ENCODE measurements at regions not wholly inside any gene's neighbourhood (a gene's known extent, or its start where the extent isn't known, plus 50 kb on each side); places are given as distances from the start of the nearest gene placed in this dataset.
"Not testable (repeated sequence)": the region's sequence is repeated elsewhere in the genome, so short reads cannot be mapped to it uniquely, and the experiment has no call there.

- DNase-seq (ENCODE audit: extremely low spot score, insufficient read length, low read depth) (no peak), FAIRE-seq (no peak)
Observed at GRCh38 chr10:60627778-60628748, 150.2 kb upstream of the CDK1 start.

- DNase-seq (ENCODE audit: extremely low spot score, insufficient read length, low read depth) = no peak
- FAIRE-seq = no peak
Observed at GRCh38 chr10:60626037-60626436, 152.2 kb upstream of the CDK1 start.

GRCh38 chr10:60623627-60624026 is 154.7 kb upstream of the CDK1 start:
- no peak for FAIRE-seq
- DNase-seq (ENCODE audit: extremely low spot score, insufficient read length, low read depth) = no peak

GRCh38 chr10:60621018-60621417 is 157.3 kb upstream of the CDK1 start:
- no peak for FAIRE-seq
- DNase-seq (ENCODE audit: extremely low spot score, insufficient read length, low read depth) = no peak

DNA sequence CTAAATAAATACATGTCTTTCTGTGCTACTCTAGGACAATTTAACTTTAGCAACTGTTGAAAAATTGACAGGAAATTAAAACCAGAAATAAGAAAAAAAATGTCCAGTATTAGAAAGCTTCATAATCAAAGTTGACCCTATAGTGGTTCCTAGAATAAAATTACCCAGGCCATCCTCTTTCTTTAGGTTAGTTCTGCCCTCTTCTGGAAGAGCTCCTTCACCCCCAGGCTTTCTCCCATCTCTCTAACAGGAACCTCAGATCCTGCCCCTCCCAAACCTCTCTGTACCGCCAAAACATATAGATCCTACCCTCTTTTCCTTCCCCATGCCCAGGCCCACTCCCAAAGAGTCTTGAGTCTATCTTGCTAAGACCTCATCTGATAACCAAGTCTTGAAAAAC is 159.4 kb upstream of the CDK1 start:
- DNase-seq (ENCODE audit: extremely low spot score, insufficient read length, low read depth) (no peak), FAIRE-seq (no peak)

- no peak for DNase-seq (ENCODE audit: extremely low spot score, insufficient read length, low read depth)
- no peak for FAIRE-seq
Observed at GRCh38 chr10:60615541-60615940, 162.7 kb upstream of the CDK1 start.

GRCh38 chr10:60614363-60614762 is 163.9 kb upstream of the CDK1 start:
- FAIRE-seq = no peak
- no peak for DNase-seq (ENCODE audit: extremely low spot score, insufficient read length, low read depth)

- DNase-seq (ENCODE audit: extremely low spot score, insufficient read length, low read depth) (no peak), FAIRE-seq (no peak)
Observed at GRCh38 chr10:60613434-60613833, 164.8 kb upstream of the CDK1 start.

DNA sequence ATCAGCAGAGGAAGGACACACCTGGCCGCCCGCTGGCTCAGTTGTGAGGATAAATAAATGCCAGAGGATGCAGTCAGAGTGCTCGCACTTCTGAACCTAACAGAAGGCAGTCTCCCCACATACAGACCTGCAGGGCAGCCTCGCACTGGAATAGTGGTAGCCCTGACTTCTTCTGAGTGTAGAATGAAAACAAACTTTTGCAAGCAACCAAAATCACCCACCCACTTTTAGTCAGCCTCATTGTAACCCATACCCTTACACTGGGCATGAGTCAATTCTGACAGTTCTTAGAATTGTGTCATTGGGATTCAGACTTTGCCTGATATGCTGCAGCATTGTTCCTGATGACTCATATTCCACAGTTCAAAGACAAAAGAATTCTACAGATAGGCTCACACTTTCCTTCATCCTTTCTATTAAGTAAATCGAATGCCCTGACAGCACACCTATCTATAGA is 167.0 kb upstream of the CDK1 start:
- DNase-seq (ENCODE audit: extremely low spot score, insufficient read length, low read depth) (no peak), FAIRE-seq (no peak)

DNA sequence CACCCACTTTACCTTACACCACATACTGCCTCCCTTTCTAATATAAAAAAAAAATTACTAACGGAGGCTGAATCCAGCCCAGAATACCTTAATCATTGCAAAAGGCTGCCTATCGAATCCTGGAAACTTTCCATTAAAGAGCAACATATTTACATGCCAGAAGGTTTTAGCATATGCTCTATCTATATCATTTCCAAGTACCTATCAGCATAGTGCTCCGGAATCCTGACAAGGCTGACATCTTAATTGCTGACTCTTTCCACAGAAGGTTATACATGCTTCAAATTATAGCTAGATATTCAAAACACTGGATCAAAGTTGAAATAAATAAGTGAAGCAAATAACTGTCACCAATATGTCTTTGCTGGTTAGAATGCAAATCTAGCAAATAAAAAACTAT is 170.9 kb upstream of the CDK1 start:
- DNase-seq (ENCODE audit: extremely low spot score, insufficient read length, low read depth) = no peak
- no peak for FAIRE-seq

DNA sequence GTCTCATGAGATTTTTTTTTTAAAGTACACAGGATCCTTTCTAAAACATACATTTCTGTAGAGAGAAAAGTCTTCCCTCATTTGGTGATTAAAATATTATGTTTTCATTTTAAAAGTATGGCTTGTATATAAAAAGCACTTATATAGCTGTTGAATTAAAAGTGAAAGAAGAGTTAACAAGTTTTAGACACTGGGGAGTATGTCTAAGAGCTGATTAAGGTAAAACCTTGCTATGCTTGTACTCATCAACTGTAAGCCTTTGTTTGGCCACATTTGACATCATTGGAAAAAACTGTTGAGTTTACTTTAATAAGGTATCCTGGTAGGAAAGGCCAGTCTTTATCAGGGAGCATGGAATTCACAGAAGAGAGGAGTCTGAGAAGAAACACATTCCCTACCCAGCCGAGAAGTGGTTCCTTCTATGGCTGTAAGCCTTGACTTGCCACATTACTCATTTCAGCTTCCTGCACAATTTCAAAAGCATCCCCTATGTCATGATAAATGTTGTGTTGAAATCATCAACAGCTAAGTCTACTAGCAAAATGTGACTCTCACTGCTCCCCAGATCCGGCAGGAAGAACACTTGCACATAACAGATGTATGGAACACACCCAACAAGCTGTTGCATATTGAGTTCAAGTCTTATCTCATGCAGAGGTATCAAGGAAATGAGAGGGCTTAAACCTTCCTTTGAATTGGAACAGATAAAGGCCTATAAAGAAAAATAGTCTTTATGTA is 171.8 kb upstream of the CDK1 start:
- no peak for DNase-seq (ENCODE audit: extremely low spot score, insufficient read length, low read depth)
- FAIRE-seq = no peak

DNA sequence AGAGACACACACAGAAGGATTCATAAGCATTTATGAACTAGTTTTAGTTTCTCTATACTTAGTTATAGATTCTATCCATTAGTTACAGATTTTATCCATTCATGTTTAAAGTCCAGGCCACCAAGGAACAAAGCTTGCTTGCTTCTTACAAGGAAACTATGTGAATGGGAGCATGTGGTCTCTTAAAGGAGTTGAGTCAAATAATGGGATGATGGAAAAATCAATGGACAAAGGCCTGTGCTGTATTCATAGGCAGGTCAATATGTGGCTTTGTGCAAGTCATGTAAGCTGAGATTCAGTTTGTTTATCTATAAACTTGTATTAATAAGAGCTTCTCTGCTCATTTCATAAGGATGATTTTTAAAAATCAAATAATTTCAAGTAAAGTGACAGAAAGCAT is 172.8 kb upstream of the CDK1 start:
- FAIRE-seq = no peak
- no peak for DNase-seq (ENCODE audit: extremely low spot score, insufficient read length, low read depth)

- FAIRE-seq (no peak), DNase-seq (ENCODE audit: extremely low spot score, insufficient read length, low read depth) (no peak)
Observed at GRCh38 chr10:60604342-60604741, 173.9 kb upstream of the CDK1 start.

DNA sequence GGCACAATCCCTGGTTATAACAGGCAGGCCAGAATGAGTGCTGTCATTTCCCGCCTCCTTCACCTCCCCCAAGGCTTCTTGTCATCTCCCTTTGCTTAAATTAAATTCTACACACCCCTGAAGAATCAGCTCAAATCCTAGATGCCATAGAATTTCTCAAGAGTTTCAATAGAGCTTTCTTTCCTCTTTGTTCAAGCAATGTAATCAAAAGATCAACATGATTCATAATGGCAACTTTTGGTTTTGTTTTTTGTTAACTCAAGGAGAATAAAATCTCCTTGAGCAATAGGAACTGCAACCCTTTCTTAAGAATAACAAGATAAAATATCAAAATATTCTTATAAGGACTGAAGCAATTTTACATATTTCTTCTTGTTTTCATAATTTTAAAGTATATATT is 180.8 kb upstream of the CDK1 start:
- FAIRE-seq = no peak
- no peak for DNase-seq (ENCODE audit: extremely low spot score, insufficient read length, low read depth)

DNA sequence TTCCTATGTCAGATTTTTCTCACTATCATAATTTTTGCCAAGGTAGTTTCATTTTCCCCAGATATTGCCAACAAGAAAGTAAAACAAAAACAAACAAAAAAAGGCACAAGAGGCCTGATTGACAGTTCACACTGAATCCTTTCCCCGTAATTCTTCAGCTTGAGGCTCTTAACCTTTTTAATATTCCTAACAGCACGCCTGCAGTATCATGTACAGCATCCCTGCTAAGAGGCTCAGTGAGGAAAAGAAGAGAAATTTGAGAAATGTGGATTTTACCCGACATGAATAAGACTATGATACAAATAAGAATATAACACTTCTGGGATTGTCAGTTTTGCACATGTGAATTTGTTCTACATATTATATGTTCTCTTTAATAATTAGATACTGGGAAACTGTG is 182.4 kb upstream of the CDK1 start:
- FAIRE-seq (no peak), DNase-seq (ENCODE audit: extremely low spot score, insufficient read length, low read depth) (no peak)

GRCh38 chr10:60594476-60595051 is 183.7 kb upstream of the CDK1 start:
- no peak for FAIRE-seq
- DNase-seq (ENCODE audit: extremely low spot score, insufficient read length, low read depth) = no peak

GRCh38 chr10:60591119-60591518 is 187.2 kb upstream of the CDK1 start:
- no peak for FAIRE-seq
- DNase-seq (ENCODE audit: extremely low spot score, insufficient read length, low read depth) = no peak

GRCh38 chr10:60589376-60589775 is 188.9 kb upstream of the CDK1 start:
- FAIRE-seq = no peak
- DNase-seq (ENCODE audit: extremely low spot score, insufficient read length, low read depth) = no peak

GRCh38 chr10:60581782-60582181 is 192.1 kb upstream of the ANK3 start:
- DNase-seq (ENCODE audit: extremely low spot score, insufficient read length, low read depth); FAIRE-seq: not testable (repeated sequence)

GRCh38 chr10:60578217-60578616 is 188.5 kb upstream of the ANK3 start:
- DNase-seq (ENCODE audit: extremely low spot score, insufficient read length, low read depth) = no peak
- no peak for FAIRE-seq

All from GM18507 (cell line).